HG02973 (cell line): ENCODE measurements at regions not wholly inside any gene's neighbourhood (a gene's known extent, or its start where the extent isn't known, plus 50 kb on each side); places are given as distances from the start of the nearest gene placed in this dataset.
"Not testable (repeated sequence)": the region's sequence is repeated elsewhere in the genome, so short reads cannot be mapped to it uniquely, and the experiment has no call there.

Experiments
- ATAC-seq: cut with Tn5 transposase; IDR thresholded peaks from one replicate; pipeline ENCODE4 v1.9.1; 2021; ENCODE audit warnings: moderate library complexity; ENCODE audit not compliant: unreplicated experiment

DNA sequence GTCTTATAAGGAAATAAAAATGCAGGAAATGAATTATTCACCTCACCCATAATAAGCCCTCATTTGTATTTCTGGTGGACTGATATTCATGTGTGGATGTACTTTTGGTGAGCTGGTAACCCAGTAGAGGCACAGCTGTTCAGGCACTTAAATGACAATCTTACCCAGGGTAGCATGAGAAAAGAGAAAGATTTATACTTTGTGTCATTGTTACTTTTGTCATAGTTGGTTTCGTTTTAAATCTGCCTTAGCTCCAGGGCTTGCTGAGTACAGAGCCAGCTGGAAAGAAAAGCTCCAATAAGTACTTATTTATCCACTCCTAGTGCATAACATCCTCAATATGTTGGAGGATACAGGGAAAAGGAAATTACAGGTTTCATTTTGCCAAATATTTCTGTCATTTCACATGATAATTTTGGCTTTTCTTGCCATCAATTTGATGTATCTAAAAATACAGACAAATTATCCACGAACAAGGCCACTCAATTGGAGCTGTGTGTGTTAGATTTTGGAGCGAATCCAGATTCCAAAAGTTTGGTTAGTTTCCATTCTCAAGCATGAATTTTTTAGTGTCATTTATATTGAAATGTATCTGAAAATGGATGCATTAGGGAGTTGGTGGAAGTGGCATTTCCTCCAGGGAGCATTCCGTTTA, 1276.1 kb upstream of the FAM98A start:
- ATAC-seq, result no peak

DNA sequence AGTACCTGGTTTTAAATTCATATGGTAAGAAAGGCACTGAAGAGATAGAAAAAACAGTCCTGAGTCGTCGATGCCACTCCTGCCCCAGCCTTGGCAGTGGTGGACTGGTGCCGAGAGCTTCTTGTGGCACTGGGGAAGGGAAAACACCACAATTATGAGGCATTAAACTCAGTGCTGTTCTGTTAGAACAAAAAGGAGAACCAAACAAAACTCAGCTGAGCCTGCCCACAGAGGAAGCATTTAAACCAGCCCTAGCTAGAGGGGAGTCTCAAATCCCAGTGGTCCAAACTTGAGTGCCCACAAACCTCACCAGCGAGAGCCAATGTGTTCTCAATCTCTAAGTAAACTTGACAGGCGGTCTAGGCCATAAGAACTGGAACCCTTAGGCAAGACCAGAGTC, 1254.5 kb upstream of the FAM98A start:
- ATAC-seq, result no peak

DNA sequence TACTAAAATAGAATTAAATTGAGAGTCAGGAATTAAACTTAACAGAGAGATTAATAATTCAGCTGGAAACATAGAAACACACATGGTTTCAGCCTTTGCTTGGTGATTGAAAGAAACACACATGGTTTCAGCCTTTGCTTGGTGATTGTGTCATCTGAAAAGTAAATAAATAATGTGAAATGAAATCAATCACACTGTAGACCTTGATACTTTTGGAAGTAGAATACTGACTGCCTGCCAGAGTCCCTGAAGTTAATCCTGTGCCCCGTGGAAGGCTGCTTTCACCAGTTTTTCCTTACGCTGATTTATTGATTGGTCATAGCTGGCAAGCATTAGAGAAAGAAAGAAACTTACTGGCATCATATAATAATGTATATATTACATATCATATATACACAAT, 1252.7 kb upstream of the FAM98A start:
- no peak for ATAC-seq

DNA sequence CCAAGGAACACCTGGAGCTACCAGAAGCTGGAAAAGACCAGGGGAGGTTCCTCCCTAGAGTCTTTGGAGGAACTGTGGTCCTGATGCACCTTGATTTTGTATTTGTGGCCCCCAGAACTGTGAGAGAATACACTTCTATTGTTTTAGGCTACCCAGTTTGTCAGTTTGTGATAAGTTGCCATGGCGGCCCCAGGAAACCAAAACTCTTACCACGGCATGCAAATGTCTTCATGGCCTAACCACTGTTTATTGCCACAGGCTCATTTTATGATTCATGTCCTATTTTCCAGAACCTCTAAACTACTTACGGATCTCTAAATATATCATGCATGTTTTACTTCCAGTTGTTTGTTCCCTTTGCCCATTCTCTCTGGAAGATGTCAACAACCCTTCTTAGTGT, 1250.7 kb upstream of the FAM98A start:
- no peak for ATAC-seq

DNA sequence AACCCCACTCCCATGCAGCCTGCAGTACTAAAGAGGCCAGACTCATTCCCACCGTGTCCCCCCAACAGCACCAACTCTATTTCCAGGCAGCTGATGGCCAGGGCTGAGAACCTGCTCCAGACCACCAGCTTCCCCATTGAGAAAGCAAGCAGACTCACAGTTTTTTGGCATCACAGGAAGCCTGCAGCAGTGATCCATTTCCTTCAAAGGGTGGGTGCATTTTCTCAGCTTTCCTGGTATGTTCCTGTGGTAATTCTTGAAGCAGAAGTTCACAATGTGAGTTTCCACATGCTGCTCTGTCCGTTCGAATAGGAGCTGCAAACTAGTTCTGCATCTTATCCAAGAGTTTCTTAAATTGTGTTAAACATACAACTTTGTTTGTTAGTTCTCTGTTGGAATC, 1249.6 kb upstream of the FAM98A start:
- no peak for ATAC-seq

DNA sequence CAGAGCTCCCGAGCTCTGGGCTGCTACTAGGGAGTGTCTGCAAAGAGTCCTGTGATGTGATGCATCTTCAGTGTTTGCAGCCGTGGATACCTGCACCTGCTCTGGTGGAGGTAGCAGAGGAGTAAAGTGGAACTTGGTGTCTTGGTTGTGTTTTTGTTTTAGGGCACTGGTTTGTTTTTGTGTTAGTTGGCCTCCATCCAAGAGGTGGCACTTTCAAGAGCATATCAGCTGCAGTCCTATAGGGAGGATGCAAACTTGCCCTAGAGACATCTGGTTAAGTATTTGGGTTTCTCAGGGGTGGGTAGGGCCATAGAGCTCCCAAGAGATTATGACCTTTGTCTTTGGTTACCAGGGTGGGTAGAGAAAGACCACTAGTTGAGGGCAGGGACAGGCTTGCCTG, 1249.0 kb upstream of the FAM98A start:
- ATAC-seq, result no peak

DNA sequence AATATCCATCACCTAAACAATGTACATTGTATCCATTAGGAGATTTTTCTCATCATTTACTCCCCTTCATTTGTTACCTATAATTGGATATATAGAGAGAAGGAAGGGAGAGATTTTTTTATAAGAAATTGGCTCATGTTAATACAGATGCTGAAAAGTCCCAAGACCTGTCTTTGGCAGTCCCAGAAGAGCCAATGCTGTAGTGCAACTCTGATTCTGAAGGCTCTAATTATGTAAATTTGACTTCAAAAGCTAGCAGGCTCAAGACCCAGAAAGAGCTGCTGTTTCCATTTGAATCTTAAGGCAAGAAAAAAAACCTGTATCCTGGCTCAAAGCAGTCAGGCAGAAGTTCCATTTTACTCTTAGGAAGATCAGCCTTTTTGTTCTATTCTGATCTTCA, 1245.5 kb upstream of the FAM98A start:
- ATAC-seq, result no peak

DNA sequence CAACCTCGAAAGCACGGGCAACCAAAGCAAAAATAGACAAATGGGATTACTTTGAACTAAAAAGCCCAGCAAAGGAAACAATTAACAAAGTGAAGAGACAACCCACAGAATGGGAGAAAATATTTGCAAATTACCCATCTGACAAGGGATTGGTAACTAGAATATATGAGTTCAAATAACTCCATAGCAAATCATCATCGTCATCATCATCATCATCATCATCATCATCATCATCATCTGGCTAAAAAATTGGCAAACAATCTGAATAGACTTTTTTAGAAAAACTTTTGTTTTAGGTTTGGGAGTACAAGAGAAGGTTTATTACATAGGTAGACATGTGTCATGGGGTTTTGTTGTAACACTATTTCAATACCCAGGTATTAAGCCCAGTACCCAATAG, 1239.3 kb upstream of the FAM98A start:
- ATAC-seq, result no peak

DNA sequence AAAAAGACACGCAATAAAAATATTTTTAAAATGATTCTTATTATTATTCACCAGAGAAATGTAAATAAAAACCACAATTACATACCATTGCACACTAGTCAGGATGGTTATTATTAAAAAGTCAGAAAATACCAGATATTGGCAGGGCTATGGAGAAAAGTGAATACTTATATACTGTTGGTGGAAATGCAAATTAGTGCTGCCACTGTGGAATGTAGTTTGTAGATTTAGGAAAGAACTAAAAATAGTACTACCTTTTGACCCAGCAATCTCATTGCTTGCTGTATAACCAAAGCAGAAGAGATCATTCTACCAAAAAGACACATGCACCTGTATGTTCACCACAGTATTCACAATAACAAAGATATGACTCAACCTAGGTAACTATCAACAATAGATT, 1237.3 kb upstream of the FAM98A start:
- ATAC-seq, result no peak

DNA sequence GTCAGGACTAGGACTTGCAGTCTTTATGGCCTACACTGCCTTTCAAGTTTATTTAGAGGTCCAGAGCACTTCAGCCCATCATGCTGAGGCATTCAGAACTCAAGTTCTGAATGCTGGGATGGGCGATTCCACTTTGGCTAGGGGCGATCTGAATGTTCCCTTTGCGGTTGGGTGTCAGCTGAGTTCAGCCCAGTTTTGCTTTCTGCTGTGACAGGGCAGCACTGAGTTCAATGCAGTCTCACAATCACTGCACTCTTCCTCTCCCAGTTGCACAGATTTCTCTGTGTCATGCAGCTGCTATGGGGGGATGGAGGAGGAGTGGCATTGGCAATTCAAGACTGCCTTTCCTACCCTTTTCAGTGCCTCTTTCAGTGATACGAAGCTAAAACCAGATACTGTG, 1232.0 kb upstream of the FAM98A start:
- ATAC-seq, result no peak

DNA sequence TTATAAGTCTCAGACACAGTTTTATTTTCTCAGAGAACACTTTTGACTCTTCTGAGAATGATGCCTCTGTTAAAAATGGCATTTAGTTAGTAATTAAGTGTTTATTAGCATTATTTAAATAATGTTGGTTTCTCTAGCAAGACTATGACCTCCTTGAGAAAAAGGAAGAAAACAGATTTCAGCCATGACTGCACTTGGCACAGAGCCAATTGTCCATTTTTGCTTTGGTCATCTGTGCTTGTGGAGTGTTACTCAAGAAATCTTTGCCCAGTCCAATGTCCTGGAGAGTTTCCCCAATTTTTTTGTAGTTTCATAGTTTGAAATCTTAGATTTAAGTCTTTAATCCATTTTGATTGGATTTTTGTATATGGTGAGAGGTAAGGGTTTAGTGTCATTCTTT, 1229.4 kb upstream of the FAM98A start:
- ATAC-seq, result no peak

DNA sequence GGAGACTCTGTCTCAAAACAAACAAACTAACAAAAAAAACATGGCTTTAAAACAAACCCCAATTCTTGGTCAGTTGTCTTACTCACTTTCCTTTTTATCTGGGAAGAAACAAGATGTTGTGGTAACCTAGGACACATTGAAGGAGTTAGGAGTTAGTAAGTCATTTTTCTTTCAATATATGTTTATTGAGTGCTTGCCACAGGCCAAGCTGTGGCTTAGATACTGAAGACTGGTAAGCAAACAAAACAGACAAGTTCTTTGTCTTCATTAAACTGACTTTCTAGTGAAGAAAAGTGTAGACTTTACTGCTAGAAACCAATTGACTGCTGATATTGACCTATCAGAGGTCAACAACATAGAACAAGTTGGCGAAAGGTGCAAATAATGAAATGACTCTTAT, 1228.3 kb upstream of the FAM98A start:
- no peak for ATAC-seq

DNA sequence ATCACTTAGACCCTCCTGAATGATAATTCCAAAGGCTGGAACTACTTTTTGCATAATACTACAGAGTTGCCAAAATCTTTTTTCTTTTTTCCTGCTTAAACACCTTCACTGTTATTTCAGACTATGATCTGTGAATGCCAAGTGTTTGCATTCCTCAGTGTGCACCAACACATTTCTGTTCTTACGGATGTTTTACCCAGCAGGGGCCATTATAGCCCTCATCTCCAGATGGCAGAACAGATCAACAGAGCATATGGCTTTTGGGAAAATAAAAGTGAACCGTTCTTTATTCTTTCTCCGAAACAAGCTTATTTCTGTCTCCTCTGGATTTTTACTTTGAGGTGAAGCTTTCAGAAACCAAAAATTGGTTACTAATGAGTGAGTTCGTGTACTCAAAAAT, 1226.6 kb upstream of the FAM98A start:
- ATAC-seq, result no peak

DNA sequence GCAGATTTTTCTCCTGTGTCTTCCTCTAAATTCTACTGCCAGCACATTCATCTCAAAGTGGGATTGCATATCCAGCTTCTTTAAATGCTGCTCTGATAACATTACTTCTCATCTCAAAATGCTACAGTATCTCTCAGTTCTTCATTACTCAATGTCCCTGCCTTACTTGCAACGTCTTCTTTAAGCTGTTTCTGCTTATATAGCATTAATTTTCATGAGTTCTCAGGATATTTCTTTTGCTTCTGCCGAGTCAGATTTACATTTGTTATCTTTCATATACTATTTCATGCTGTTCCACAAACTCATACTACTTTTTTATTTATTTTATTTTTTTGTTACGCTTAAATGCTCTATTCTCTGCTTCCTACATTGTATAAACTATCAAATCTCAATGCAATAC, 1223.5 kb upstream of the FAM98A start:
- no peak for ATAC-seq

DNA sequence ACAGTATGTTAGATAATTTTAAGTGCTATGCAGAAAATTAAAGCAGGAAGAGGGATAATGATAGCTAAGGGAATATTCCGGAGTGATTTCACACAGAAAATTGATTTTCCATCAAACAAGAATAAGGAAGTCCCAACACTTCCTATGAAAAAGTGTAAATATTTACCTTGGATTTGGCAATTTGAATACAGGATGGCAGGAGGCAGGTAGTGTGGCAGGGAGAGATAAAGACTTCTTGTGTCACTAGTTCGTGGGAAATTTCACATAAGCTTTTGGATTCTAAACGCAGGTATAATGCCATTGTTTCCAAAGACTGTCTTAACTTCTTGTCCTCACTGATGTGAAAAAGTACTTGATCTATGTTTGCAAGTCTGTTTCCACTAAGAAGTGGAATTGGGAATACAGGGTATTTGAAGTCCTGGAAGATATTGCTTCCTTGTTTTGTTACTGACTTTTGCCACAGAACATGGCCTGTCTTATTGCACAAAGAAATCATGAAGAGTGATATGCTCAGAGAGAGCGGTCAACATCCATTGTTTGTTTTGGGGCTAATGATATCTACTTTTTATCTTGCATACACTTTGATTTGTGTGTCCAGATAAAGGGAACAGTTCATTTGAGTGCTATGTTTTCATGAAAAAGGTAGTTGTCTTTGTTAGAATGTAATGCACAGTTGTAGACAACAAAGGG, 1216.1 kb upstream of the FAM98A start:
- ATAC-seq, result no peak

DNA sequence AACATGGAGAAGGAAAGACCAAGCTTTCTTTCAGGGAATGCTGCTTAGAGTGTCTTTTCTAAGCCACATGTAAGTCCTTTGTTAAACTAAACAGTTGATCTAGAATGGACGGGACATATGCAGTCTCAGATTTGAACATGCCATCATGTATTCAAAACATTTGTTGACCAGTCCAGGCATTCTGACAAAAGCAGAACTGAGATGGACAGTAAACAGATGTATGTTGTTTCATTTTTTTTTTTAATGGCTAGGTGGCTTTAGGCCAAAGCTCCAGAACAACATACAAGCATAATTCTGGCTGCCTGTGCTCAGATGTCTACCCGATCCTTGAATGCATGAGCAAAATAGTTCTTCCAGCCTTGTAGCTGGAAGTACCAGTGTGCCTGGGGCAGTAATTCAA, 1211.4 kb upstream of the FAM98A start:
- ATAC-seq, result no peak

DNA sequence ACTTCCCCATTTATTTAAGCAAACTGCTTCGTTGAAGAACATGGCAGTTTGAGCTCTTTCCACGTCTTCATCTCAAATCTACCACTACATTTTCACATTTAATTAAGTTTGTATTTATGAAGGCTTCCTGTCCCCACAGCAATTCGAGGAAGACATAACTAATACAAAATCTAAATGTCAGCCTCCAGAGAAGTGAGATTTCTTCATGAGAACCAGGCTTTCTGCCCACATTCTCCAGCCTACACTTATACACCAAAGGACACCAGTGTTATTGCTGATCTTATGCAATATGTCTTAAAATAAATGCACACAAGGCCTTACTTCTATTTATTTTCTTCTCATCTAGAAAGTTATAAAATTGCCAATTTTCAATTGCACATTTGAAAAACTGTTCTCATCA, 1209.3 kb upstream of the FAM98A start:
- no peak for ATAC-seq

DNA sequence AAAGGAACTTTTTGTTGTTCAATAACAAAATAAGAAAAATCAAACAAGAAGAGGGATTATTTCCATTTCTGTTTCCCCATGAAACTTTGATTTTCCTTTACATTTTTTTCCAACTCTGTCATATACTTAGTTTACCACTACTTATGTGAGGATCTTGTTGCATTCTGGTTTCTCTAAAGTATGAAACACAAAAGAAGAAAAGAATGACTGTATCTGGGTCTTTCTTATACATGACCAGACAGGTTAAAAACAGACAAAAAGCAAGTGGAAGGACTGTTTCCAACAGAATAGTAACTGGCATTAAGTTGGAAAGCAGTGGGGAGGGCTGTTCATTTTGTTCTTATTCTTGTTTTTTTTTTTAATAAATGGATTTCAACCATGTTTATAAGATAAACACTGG, 1207.8 kb upstream of the FAM98A start:
- ATAC-seq, result no peak

DNA sequence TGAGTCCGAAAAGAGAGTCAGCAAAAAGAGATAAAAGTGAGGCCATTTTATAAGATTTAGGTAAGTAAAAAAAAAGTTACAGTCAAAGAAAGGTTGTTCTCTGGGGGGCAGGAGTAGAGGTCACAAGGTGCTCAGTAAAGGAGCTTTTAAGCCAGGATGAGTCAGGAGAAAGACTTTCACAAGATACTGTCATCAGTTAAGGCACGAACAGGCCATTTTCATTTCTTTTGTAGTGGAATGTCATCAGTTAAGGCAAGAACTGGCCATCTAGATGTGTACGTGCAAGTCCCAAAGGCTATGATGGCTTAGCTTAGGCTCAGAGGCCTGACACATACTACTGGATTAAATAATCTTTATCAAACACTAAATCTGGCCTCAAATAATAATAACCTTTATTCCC, 1207.3 kb upstream of the FAM98A start:
- ATAC-seq, result no peak

DNA sequence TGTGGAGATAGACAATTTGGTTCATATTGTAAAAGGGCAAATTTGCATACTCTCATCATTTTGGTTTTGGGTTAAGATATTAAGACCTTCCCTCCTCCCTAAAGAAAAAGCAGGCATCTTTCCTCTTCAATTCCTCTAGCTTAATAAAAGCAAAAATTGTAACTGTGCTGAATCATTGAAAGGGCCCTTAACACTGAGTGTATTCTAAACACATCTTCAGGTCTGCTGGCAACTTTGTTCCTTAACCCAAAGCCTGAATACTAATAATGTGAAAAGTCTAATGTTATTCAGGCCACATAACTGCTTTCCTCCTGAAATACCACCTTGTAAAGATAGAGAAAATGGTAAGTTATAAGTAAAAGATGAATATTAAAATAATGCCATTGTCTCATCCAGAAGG, 1200.5 kb upstream of the FAM98A start:
- no peak for ATAC-seq

DNA sequence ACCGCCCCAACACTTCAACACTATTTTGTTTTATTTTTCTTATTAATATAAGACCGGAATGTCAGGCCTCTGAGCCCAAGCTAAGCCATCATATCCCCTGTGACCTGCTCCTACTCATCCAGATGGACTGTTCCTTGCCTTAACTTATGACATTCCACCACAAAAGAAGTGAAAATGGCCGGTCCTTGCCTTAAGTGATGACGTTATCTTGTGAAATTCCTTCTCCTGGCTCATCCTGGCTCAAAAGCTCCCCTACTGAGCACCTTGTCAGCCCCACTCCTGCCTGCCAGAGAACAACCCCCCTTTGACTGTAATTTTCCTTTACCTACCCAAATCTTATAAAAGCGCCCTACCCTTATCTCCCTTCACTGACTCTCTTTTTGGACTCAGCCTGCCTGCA, 1196.5 kb upstream of the FAM98A start:
- not testable (repeated sequence) for ATAC-seq

DNA sequence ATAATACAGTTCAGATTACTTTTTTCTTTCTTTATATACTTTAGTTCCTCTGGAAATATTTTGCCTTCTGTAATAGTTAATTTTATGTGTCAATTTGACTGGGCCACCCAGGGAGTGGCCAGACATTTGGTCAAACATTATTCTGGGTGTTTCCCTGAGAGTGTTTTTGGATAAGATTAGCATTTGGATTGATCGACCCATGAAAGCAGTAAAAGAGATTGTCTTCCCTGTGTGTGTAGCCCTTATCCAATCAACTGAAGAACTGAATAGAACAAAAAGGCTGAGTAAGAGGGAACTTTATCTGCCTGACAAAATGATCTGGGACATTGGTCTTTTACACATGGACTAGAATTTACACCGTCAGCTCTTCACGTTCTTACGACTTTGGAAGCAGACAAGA, 1190.1 kb upstream of the FAM98A start:
- ATAC-seq, result no peak

DNA sequence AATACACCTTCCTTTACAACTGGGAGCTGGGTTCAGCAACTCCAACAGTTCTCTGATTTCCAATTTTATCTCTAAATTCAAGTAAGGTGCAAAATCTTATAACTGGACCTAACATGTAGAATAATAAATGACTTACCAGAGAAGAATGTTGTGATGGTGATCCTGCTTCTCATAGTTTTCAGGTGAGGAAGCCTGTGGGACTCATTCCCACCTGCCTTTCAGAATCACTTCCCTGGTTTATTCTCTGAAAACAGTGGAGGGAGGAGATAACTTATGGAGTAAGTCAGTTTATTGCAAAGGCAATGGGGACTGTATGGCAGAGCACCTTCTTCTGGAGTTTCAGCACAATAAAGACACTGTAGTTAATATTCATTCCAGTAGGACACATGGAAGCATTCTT, 1188.2 kb upstream of the FAM98A start:
- ATAC-seq, result no peak
